ENCODE measurements at regions not wholly inside any gene's neighbourhood (a gene's known extent, or its start where the extent isn't known, plus 50 kb on each side); places are given as distances from the start of the nearest gene placed in this dataset.

GRCh38 chr4:111800551-111800950 lies 344.7 kb upstream of the FAM241A start:
- TF ChIP-seq CEBPB (IDR thresholded peaks at IDR 0.05) (no peak), EP300 (IDR thresholded peaks at IDR 0.05; ENCODE audit: borderline replicate concordance) (no peak), REST (IDR thresholded peaks at IDR 0.05; ENCODE audit: low read depth) (no peak), TCF12 (IDR thresholded peaks at IDR 0.05; ENCODE audit: low read depth) (no peak), NFIC (IDR thresholded peaks at IDR 0.05) (no peak)

All from Ishikawa (cell line).